HG03520 (cell line): ENCODE measurements at regions not wholly inside any gene's neighbourhood (a gene's known extent, or its start where the extent isn't known, plus 50 kb on each side); places are given as distances from the start of the nearest gene placed in this dataset.
"Not testable (repeated sequence)": the region's sequence is repeated elsewhere in the genome, so short reads cannot be mapped to it uniquely, and the experiment has no call there.

Source experiments
- ATAC-seq: cut with Tn5 transposase; IDR thresholded peaks from one replicate; pipeline ENCODE4 v1.9.1; 2021; ENCODE audit warnings: mild to moderate bottlenecking, moderate library complexity; ENCODE audit not compliant: unreplicated experiment

DNA sequence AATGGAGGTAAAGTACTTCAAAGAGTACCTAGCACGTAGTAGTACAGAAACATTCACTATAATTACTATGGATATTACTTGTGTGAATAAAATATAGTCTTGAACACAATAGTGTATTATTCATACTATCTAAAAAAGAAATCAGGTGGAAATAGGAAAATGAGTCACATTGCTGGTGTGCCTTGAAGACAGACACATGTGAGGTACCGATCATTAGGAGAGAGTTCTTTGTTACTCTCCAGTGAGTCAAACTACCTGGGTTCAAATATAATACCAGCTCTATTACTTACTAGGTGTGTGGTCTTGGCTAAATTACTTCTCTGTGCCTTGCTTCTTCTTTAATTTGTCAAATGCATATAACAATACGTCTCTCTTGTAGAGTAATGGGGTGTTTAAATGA is 50.8 kb upstream of the BEND6 start:
- no peak for ATAC-seq

DNA sequence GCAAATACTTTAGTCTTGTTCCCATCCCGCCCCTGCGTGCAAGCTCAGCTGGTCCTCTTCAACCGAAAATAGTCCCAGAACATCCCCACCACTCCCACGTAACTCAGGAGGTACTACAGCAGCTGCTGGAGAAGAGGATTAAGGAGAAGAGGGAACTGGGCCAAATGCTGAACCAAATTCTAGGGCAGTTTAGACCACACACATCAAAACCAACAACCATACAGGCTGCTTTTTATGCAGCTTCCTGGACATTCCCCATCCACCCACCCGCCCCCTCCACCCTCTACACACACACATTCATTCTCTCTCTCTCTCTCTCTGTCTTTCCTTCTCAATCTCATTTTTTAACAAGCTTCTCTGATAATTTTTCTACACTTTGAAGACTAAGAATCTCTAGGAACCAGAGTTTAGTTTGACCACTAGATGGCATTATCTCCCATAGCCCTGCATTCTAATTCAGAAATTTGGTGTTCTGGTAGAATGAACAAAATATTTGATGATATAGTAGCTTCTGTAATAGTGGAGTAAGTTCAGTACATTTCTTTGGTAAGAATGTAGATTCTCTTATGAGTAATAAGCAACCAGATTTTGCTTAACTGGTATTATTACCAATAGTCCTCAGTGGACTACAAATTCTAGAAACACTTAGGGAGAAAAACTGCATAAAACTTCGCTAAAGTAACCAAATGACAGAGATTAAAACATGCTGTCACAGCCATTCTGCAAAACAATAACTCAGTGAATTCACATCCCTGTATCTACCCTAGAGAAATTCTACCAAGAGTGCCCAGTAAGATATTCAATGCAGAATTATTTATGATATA is 52.1 kb upstream of the BEND6 start:
- no peak for ATAC-seq

DNA sequence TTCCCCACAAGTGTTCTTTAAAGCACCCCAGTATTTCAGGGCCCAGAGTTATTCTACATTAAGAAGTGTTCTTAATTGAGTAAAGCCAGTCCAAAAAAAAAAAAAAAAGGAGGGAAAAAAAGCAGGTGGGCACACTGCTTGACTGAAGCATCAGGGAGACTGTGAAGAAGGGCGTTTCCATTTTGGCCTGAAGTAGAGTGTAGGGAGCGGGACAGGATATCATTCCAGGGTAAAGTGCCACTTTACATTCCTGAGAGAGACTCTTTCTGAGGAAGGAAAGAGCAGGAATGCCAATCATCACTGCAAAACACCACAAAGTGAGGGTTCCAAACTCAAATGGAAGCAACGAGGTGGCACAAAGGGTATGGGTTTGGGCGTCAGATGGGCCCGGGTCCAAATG is 54.1 kb upstream of the BEND6 start:
- ATAC-seq: no peak

DNA sequence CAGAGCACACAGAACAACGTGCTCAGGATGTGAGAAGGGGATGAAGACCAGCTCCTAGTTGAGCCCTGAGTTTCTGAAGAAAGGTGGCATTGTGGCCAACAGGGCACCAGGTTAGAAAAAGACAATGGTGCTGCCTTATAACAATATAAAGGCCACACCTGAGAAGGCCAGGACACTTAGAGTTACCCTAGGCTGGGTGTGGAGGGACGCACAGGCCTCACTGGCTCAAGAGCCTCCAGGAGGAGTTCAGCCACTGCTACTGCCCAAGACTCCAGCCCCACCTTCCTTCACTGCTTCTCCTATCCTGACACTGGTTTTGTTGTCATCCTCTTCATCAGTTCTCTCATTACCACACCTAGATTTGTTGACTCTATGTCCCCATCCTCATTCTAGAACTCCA is 55.2 kb upstream of the BEND6 start:
- ATAC-seq: no peak

DNA sequence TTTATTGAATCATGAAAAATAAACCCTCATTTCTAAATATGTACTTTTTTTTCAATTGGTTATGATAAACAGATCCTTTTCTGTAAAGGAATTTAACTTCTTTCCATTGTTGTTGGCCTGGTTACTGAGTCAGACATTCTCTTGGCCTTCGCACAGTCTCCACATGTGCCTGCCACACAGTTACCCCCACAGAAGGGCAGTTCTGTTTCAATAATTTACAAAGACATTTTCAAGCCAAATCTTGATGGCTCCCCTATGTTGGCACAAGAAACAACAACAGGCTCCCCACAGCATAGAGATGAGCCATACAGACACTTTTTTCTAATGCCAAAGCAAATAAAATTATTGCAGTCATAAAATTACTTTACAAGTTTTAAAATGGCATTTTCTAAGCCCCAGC is 55.6 kb upstream of the BEND6 start:
- ATAC-seq: no peak

DNA sequence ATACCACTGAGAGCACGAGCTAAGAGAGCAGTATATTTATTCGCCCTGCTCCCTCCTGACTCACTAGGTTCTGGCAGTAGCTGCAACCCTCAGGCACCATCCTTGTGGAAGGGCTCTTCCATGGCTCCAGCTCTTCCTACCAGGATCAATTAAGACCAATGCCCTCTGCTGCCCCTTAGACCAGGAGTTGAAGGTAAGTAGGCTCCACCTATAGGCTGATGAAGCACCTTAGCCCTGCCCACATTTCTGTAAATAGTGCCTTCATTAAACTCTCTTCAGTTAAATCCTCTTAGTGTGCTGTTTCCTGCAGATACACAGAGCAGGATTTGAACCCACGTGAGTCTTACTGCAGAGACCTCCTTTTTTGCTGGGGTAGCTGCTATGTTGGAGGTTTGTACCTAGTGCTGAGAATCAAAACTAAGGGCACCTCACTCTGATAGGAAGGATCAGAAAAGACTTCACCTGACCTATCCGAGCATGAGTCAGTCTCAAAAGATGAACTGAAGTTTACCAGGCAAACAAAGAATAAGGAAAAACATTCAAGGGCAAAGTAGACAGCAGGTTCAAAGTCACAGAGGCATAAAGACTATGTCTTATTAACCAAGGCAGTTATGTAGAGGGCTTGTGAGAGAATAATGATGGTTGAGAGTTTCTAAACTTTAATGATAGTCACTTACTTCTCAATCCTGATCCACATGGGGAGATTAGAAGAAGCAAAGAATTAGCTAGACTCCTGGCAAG is 56.9 kb upstream of the BEND6 start:
- no peak for ATAC-seq

DNA sequence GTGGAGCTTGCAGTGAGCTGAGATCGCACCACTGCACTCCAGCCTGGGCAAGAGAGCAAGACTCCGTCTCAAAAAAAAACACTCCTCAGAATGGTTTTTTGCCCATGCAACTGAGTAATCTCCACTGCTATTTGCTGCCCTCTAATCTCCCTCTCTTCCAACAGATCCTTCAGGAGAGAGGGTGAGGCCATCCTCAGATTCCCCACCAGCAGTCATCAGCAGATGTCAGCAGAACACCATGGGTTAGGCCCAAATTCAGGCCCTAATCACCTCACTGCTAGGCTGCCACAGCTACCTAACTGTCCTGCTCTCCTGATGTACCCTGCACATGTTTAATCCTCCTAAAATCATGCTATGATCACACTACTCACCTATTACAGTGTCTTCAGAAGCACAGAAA is 63.2 kb upstream of the BEND6 start:
- ATAC-seq: no peak

DNA sequence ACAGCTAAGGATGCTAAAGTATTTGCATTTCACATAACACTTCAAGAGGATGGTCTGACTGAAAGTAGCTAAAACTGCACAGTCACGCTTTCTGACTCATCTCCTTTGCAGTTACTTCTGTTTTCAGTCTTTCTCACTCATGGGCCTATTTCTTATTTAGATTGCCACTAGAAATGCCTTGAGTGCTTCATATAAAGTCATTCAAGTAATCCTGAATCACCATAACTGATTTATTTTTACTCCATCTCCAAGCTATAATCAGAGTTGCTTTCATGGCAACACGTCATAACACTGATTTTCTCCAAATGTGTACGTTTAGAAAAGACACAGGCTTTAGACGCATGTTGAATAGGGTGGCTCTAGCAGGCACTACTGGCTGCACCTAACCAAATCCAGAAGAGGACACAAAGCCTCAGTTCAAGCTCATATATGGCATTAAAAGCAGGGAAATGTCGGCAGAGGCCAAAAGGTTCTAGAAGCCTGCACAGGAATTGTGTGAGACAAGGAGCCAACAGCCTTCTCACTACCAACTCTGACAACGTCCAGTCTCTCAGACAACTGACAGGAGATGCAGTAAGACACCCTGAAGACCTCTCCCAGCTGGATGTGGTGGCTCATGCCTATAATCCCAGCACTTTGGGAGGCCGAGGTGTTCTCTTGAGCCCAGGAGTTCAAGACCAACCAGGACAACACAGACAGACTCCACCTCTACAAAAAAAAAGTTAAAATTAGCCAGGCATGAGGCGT is 64.1 kb upstream of the BEND6 start:
- peak; percentile 96 for ATAC-seq

DNA sequence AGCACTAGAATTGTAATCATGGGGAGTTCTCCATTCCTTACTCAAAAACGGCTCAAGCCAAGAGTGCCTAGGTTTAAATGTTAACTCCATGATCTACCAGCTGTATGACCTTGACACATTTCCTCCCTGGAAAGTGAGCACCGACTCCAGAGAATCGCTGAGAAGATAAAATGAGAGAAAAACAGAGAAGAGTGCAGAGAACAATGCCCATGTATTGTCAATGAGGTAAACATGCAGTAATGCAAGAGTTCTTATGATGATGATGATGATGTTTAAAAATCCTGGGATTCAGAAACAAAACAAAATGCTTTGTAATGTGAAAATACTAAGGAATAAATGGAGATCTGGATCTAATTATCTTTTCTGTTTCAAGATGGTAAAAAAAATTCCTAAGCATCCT is 64.8 kb upstream of the BEND6 start:
- ATAC-seq: no peak

DNA sequence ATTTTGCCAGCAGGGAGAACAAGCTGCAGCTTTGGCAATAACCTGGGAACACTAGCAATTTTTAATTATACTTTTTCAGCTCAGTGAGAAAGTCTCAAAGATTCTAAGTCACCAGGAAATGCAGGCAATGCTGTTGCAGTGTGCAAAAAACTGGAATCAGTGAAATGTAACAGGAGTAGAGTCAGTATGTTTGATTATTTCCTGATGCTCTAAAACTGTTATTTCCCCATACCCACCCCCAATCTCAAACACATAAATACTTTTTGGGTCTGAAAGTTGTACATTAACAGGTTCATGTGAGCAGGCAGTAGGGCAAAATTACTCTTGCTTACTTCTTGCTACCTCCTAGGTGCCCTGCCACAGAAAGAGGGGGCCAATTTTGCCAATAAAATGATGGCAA is 65.4 kb upstream of the BEND6 start:
- no peak for ATAC-seq

DNA sequence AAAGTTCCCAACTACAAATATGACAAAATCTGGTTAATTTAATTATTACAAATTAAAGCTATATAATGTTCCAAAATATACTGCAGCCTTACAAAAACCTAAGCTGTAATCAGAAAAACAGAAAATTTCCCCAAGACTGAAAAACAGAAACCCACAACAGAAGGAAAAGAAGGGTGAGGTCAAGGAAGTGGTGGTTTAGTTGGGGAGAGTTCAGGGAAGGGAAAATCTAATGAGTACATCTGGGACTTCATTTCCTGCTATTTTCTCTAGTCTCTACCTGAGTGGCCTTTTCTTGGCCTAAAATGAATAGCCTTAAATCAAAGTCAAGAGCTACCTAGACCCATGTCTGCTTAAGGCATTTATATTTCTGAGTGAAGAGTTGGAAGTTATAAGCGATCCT is 66.2 kb upstream of the BEND6 start:
- ATAC-seq: no peak

DNA sequence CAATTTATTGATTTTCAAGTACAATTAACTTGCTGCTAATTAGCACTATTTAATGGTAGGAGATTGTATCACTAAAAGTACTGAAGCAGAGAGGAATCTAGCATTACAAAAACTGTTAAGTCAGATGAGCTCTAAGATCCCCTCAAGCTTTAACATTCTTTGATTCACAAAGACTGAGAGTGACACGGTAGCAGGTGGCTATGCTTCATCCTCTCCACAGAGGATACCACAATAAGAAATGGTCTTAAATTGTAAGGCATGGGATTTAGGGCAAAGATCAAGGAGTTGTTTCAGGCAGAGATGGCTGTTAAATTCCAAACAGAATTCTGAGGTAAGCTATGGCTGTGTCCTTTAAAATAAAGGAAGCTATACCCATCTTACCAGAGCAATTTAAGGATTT is 67.8 kb upstream of the BEND6 start:
- no peak for ATAC-seq

DNA sequence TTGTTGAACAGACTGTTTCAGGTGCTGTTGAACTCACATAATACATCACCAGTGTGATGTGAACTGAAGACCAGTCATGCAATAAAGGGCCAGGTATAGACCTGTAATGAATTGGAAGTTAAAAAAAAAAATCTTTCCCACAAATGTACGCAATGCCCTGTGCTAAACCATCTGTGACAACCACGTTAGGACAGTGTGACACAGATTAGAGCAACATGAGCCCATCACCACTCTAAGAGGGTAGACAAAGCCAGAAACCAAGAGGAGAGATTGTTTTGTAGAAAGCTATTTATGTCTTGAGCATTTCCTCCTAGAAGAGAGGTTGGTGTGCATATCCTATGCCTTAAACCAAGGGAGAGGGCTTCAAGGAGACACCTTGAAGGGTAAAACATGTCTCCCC is 77.0 kb upstream of the BEND6 start:
- ATAC-seq: no peak

DNA sequence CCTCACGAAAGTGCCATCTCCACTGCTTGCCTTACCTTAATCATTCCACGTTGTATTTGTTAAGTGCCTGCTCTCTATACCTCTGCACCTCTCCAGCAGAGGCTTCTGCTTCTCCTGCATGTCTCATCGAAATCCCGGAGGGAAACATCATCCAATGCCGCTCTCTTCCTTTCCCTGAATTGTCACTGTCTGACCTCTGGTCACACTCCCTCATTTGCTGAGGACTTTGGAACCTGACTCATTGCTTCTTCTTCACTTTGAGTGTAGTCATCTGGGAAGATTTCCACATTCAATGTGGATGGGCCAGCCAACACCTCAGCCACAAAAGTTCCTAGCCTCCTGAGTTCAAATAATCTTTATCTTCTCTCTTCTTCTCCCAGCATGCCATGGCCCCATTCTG is 78.9 kb upstream of the BEND6 start:
- ATAC-seq: no peak

DNA sequence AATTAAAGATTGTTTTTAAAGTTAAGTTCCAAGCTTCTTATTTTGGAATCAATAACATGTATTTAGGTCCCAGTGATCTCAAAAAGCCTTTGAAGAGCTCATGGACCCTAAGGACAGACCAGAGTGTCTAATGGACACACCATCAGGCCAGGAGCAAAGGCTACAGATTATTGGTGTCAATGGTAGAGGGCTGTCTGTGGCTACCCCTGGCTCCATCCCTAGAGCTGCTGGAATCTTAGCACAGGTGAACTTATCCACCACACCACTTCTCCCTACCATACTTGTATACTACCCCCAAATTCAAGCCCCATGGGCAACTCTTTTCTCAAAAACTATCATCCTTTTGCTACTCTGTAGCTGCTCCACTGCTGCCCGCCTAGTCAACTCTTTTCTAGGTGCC is 79.4 kb upstream of the BEND6 start:
- no peak for ATAC-seq

DNA sequence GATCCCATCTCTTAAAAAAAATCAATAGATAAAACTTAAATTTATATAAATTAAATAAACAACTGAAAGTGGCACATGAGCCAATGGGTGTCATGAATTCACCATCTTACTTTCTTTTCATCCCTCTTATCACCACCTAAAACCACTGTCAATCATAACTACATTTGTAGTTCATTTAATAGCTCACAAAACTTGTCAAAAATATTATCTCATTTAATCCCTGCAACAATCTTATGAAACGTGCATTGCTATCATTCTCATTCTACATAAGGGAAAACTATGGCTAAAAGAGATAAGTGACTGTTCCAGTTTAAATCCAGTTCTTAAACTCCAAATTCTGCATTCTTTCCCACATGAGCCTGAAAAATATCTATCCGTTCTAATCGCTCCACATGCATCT is 80.6 kb upstream of the BEND6 start:
- no peak for ATAC-seq

DNA sequence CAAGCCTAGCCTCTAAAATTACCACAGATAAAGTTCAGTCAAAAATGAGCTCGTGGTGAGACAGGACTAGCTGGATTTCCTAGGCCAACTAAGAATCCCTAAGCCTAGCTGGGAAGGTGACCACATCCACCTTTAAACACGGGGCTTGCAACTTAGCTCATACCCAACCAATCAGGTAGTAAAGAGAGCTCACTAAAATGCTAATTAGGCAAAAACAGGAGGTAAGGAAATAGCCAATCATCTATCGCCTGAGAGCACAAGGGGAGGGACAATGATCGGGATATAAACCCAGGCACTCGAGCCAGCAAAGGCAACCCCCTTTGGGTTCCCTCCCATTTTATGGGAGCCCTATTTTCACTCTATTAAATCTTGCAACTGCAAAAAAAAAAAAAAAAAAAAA is 84.9 kb upstream of the BEND6 start:
- not testable (repeated sequence) for ATAC-seq

DNA sequence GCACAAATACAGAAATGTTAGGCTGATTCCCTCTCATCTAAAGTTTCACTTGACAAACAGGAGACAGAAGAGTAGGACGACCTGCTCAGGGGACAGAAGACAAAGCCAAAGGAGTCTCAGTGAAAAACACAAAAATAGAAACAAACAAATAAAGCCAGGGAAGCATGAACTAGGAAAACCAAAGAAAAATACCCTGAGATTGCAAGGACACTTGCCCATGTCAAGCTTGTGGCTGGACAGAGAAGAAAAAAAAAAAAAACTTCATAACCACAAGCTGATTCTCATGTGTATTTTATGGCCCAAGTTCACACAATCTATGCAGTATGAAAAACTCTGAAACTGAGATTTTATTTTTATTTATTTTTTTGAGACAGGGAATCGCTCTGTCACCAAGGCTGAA is 85.6 kb upstream of the BEND6 start:
- no peak for ATAC-seq

DNA sequence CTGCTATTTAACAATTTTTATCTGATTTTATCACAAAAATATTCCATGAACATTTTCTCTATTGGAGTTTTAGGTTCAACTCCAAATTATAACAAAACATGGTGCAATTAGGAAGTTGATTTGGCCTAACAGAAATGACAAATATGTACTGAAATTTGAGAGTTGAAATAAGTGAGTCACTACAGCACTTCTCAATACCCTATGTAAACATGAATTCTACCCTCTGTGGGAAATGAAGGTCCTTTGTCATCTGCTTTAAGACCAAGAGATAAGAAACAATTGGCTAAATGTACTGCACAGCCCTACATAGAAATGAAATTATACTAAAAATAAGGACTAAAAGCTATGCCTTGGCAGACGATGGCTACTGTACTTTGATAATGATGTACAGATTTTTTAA is 86.2 kb upstream of the BEND6 start:
- ATAC-seq: no peak

DNA sequence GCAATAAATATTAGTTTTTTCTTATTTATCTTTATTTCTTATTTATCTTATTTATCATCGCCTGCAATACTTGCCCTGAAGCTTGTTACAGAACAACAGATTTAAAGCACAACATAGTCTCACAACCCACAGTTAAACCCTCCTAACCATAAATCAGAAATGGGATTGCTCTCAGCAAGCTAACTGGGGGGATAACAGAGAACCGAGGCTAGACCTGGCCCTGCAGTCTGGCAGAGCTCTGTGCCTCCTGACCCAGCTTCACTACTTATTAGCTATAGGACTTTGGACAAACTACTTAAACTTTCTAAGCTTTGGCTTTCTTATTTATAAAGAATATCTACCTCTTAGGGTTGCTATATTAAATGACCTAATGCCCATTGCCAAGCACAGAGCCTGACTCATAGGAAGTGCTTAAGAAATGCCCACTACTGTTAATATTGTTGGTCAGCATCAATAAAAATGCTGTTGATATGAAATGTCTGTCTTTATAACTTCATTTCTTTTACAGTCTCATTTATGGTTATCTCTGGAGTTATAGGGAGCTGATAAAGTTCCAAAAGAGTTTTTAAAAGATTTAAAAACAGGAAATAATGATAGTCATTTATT is 87.9 kb upstream of the BEND6 start:
- ATAC-seq: no peak

DNA sequence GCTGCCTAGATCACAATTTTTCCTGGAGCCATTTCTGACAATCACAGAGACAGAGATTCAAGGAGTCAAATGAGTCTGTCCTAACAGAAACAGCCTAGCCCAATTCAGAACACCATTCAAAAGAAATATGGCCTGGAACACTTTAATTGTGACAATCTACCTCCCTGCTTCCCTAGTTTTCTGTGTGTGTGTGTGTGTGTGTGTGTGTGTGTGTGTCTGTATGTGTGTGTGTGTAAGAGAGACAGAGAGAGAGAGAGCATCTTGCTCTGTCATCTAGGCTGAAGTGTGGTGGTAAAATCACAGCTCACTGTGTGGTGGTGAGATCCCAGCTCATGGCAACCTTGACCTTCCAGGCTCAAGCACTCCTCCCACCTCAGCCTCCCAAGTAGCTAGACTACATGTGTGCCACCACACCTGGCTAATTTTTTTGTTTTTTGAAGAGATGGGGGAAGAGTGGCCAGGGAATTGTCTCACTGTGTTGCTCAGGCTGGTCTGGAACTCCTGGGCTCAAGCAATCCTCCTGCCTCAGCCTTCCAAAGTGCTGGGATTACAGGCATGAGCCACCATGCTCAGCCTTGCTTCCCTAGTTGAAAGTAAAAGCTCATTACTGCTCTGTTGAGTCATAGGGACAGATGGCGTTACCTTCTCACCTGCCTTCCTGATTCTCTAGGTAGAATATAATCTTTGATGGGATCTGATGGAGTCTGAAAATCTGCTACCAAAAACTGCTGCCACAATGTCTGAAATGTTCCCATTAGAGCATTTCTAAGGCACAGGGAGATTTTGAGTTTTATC is 89.6 kb upstream of the BEND6 start:
- ATAC-seq: no peak
